ENCODE measurements at regions not wholly inside any gene's neighbourhood (a gene's known extent, or its start where the extent isn't known, plus 50 kb on each side); places are given as distances from the start of the nearest gene placed in this dataset.
"Not testable (repeated sequence)": the region's sequence is repeated elsewhere in the genome, so short reads cannot be mapped to it uniquely, and the experiment has no call there.

DNA sequence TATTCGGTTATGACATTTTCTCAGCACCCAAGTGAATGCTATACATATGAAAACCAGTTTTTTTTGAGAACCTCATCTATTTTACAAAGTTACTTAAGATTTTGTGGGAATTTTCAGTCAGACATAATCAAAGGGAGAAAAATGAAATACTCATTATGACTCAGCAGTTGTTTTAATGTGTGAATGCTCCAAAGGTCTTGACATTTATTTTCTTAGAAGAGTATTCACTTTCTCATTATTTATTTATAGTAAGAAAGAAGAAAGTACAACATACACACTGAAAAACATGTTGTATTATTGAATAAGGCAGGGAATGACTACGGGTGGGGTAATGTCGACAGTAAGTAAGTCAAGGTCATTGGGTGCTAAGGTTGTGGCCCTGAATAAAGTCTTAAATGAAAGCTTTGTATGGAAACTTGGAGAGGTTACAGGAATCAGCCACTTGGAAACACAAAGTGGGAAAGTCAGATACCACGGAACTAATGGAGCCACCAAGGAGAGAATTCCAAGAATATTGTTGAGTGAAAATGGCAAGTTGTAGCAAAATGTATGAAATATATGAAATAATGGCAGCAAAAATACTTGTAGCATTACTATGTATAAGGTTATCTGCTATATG is 844.5 kb downstream of the TBL1XR1 start:
- intact Hi-C loops (cut with micrococcal nuclease): no loop called here

DNA sequence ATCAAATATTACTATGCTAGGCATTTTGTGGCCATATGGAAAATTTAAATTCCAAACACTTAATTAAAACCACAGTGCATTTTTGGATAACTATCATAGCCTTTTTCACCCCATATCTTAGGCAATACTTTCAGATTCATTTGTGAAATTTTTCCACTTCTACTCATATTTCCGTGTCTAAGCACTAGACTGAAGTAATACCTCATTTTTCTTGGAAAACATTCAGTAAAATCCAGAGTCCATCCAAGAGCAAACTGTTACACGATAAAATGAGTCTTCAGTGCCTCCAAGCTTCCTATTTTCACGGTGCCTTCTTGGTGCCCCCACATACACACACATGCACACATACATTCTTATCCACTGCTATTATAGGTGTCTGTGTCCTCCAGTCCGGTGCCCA is 845.9 kb downstream of the TBL1XR1 start:
- intact Hi-C loops (cut with micrococcal nuclease): no loop called here

GRCh38 chr3:176349706-176350105 is 847.6 kb downstream of the TBL1XR1 start:
- intact Hi-C loops (cut with micrococcal nuclease): no loop called here

DNA sequence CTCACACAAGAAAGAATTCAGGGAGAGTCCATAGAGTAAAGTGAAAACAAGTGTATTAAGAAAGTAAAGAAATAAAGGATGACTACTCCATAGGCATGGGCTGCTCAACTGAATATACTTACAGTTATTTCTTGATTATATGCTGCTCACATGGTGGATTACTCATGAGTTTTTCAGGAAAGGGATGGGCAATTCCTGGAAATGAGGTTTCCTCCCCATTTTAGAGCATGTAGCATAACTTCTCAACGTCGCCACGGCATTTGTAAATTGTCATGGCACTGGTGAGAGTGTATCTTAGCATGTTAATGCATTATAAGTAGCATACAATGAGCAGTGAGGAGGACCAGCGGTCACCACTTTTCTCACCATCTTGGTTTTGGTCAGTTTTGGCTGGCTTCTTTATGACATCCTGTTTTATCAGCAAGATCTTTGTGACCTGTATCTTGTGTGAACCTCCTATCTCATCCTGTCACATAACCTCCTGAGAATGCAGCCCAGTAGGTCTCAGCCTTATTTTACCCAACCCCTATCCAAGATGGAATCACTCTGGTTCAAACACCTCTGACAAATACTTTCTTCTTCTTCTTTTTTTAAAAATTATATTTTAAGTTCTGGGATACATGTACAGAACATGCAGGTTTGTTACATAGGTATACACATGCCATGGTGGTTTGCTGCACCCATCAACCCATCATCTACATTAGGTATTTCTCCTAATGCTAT is 849.7 kb downstream of the TBL1XR1 start:
- intact Hi-C loops (cut with micrococcal nuclease): no loop called here

- intact Hi-C loops (cut with micrococcal nuclease): no loop called here
Observed at GRCh38 chr3:176341963-176342362, 855.3 kb downstream of the TBL1XR1 start.

DNA sequence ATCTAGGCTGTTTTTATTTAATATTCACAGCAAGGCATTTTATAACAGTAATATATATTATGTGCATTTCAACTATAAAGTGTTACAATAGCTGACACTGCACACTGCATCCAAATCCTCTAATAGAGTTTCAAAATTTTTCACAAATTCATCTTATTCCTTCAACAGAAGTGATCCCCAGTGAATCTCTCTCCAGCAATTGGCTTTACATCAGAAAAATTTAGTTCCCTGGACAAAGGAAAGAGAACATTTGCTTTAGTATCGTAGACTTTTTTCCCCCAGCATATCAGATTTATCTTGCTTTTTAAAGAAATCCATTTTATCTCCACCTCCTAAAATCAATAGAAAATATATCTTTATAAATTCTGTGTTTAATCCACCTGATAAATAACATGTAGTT is 868.6 kb downstream of the TBL1XR1 start:
- intact Hi-C loops (cut with micrococcal nuclease): no loop called here

GRCh38 chr3:176328198-176328597 is 869.1 kb downstream of the TBL1XR1 start:
- intact Hi-C loops (cut with micrococcal nuclease): no loop called here

- intact Hi-C loops (cut with micrococcal nuclease): not testable (repeated sequence)
Observed at GRCh38 chr3:176326894-176327490, 870.3 kb downstream of the TBL1XR1 start.

GRCh38 chr3:176321532-176321931 is 875.8 kb downstream of the TBL1XR1 start:
- intact Hi-C loops (cut with micrococcal nuclease): not testable (repeated sequence)

- intact Hi-C loops (cut with micrococcal nuclease): no loop called here
Observed at GRCh38 chr3:176321099-176321498, 876.2 kb downstream of the TBL1XR1 start.

DNA sequence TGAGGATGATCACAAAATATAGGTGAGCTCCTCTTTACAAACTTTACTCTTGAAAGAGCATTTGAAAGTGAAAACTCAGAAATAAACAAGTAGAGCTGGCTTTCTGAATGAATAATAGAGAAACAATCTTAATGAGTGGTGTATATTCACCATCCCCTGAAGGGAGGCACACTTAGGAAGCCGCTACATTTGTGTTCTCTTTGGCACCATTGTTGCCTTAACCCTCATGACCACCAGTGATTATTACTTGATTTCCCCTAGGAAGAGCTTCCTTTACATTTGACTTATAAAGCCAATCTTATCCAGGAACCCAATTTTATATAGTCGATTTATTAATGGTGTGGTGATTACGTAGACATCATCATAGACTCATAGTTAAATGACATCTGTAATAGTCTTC is 883.9 kb downstream of the TBL1XR1 start:
- intact Hi-C loops (cut with micrococcal nuclease): no loop called here

DNA sequence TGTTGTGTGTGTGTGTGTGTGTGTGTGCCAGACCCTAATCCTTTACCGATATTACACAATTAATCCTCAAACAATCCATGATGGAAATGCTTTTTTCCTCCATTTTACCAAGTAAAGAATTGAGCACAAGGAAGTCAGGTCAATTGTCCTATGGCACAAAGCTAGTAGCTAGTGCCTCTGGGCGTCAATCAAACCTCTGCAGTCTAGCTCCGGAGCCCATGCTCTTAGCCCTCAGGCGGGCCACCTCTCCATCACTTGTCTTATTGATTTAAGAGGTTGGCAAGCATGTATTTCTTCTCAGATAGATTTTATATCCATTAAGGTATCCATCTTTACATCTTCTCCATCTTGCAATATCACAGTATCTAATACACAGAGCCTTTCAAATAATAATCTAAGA is 886.6 kb downstream of the TBL1XR1 start:
- intact Hi-C loops (cut with micrococcal nuclease): no loop called here

GRCh38 chr3:176302271-176302670 is 895.0 kb downstream of the TBL1XR1 start:
- intact Hi-C loops (cut with micrococcal nuclease): no loop called here

DNA sequence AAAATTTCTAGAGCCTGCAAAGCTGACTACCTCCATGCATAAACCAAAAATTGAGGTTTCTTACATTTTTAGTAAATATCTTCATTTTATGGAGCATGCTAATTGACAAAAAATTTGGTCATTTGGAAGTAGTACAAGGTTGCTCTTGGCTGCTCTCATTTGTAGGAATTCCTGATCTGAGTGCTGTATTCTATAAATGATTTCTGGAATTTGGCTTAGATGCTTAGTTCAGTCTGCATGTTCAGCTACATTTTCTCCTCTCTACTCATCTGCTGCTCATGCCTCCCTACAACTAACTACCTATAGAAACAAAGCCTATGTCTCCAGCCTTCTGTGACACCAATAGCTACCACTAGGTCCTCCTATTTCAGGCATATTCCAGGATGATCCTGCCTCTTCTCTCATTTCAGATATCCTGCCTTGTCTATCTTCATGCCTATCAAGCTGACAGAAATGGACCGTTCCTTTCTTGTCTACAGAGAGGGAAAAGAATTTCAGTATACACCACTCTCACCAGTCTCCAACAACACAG is 901.1 kb downstream of the TBL1XR1 start:
- intact Hi-C loops (cut with micrococcal nuclease): no loop called here

- intact Hi-C loops (cut with micrococcal nuclease): no loop called here
Observed at GRCh38 chr3:176293276-176293675, 904.0 kb downstream of the TBL1XR1 start.

DNA sequence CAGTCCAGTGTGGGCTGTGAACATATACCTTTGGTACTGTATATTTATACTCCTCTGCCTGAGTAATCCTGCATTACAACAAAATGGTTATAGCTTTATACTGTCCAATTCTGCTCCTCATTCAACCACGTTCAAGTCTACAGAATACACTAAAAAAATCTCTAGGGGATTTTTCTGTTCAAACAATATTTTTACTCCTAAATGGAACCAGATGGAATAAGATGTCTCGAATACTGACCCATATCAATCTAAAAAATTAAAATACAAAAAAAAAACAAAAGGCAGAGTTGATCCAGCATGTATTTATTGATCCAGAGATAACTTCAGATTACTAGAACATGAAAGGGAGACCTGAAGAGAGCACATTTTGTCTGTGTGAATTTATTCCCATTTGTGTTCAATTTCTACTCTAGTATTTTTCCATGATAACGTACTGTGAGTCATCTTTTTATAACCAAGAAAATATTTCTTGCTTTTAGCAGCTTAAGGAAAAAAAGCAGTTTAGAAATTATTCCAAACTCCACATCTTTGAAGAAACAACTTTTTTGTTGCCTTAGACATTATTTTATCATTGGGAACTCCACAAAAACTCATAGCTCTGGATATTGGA is 910.7 kb downstream of the TBL1XR1 start:
- intact Hi-C loops (cut with micrococcal nuclease): no loop called here

DNA sequence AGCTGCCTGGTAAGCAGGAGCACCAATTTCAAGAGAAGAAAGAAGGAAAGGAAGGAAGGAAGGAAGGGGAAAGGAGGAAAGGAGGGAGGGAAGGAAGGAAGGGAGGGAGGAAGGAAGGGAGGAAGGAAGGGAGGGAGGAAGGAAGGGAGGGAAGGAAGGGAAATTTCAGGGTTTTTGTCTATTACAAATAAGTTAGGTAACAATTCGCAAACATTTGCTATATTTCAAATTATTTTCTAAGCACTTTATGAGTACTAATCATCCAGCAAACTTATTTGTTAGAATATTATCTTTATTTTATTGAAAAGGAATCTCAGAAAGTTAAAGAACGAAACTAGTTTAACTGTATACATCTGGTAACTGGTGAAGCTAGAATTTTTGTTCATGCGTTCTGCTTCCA is 921.7 kb downstream of the TBL1XR1 start:
- intact Hi-C loops (cut with micrococcal nuclease): no loop called here

GRCh38 chr3:176275113-176275512 is 922.2 kb downstream of the TBL1XR1 start:
- intact Hi-C loops (cut with micrococcal nuclease): no loop called here

DNA sequence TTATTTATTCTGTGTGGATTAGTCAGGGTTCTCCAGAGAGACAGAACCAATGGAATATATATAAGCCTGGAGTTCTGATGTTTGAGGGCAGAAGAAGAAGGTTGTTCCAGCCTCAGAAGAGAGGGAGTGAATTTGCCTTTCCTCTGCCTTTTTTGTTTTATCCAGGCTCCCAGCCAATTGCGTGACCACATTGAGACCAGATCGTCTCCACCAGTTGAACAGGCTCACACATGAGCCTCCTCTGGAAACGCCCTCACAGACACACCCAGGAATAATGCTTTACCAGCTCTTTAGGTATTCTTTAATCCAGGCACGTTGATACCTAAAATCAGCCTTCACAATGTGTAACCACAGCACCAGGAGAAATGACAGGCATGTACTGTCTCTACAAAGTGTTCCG is 923.1 kb downstream of the TBL1XR1 start:
- intact Hi-C loops (cut with micrococcal nuclease): no loop called here

GRCh38 chr3:176262071-176262470 is 935.2 kb downstream of the TBL1XR1 start:
- intact Hi-C loops (cut with micrococcal nuclease): no loop called here

DNA sequence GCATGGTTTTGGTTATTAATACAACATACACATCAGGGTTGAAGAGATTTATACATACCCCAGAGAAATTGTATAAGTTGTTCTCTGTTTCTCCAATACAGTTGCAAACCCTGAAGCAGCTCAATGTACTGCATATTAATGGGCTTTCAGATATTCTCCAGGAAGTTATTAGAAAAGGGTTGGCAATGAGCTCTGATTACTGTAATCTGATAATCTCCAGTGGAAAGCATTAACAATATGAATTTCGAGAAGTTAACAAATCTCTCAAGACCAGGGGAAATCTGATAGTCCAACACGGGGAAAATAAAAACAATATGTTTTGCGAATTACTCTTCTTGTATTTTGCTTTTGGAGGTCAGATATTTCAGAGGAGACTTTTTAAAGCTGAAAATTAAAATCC is 950.1 kb downstream of the TBL1XR1 start:
- intact Hi-C loops (cut with micrococcal nuclease): no loop called here

DNA sequence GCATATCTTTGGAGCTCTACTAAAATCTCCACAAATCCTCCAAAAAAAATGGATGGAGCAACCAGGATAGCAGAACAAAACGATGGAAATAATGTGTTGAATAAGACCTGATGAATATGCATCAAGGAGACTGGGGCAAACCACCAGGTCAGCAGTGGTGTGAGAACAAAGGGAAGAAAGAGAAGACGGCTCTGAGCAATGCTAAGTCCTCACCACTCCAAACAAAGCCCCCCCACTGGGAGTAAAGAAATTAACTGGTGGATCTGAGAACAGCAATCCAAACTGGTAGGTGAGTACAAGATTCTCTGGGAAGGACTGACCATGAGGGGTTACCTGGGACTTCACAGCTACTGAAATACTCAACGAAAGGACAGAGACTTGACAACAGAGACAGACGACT is 977.3 kb downstream of the TBL1XR1 start:
- intact Hi-C loops (cut with micrococcal nuclease): no loop called here

Data from T-helper 1 cell treated with Interleukin-12 subunit alpha and Interleukin-12 subunit beta and Interleukin-4 antibody, amounts not matched to agents 30 ng/mL and 1 ng/mL, for 36 hours (primary cell).